ENCODE measurements at regions not wholly inside any gene's neighbourhood (a gene's known extent, or its start where the extent isn't known, plus 50 kb on each side); places are given as distances from the start of the nearest gene placed in this dataset.

DNA sequence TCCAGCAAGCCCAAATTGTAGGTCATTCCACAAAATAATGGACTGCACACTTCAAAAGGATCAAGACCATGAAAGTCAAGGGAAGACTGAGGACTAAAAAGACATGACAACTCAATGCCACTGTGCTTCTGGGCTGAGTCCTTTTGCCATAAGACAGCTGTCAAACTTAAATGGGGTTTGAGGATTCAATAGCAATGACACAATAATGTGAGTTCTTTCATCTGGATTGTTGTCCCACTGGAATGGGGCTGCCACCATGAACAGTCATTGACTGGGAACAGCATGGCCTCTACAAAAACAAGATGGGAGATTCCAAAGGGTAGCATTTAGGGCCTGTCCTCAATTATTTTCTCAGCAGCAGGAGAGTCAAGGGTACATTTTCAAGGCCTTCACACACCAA, 118.5 kb downstream of the EN1 start:
- ATAC-seq (no peak), DNase-seq (ENCODE audit: low spot score) (no peak)
- H3K36me3 Mint-ChIP-seq = peaks cover 16% of the 10 kb centered on the region
- ChIA-PET POLR2A (no interaction called here), CTCF (no interaction called here)
- no peak overlapping the region for H3K27ac Mint-ChIP-seq
- TF ChIP-seq, protein P1, sequence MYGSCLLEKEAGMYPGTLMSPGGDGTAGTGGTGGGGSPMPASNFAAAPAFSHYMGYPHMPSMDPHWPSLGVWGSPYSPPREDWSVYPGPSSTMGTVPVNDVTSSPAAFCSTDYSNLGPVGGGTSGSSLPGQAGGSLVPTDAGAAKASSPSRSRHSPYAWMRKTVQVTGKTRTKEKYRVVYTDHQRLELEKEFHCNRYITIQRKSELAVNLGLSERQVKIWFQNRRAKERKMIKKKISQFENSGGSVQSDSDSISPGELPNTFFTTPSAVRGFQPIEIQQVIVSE (CRISPR knock-in tag; IDR thresholded peaks at IDR 0.05; ENCODE audit: borderline replicate concordance) = no peak
- TF ChIP-seq GRHL2 (CRISPR knock-in tag; IDR thresholded peaks at IDR 0.05; ENCODE audit: insufficient replicate concordance, severe bottlenecking) = no peak
- TF ChIP-seq MYBL2 (CRISPR knock-in tag; IDR thresholded peaks at IDR 0.05) = no peak
- no peak for TF ChIP-seq MLX (CRISPR knock-in tag; IDR thresholded peaks at IDR 0.05)
- TF ChIP-seq ZBTB21 (CRISPR knock-in tag; IDR thresholded peaks at IDR 0.05; ENCODE audit: borderline replicate concordance) = no peak
- TF ChIP-seq SMAD4 (CRISPR knock-in tag; IDR thresholded peaks at IDR 0.05) = no peak
- H3K4me1 Mint-ChIP-seq = peaks cover 5% of the 10 kb centered on the region; the same call in 1 of the 2 replicates
- H3K27me3 Mint-ChIP-seq (ENCODE audit: low read depth) = peaks cover 4% of the 10 kb centered on the region; the same call in 1 of the 2 replicates
- H3K9me3 Mint-ChIP-seq = peaks cover 45% of the 10 kb centered on the region
- H3K4me3 Mint-ChIP-seq = no peak overlapping the region

GRCh38 chr2:118726821-118727220, 120.6 kb downstream of the EN1 start:
- Mint-ChIP-seq H3K36me3 (peaks cover 16% of the 10 kb centered on the region), H3K4me3 (no peak overlapping the region), H3K27ac (no peak overlapping the region), H3K27me3 (ENCODE audit: low read depth) (peaks cover 4% of the 10 kb centered on the region; the same call in 1 of the 2 replicates), H3K9me3 (peaks cover 40% of the 10 kb centered on the region), H3K4me1 (no peaks in the 10 kb centered on the region)
- POLR2A ChIA-PET = no interaction called here
- CTCF ChIA-PET = no interaction called here
- ATAC-seq = no peak
- no peak for TF ChIP-seq GABPB1 (CRISPR knock-in tag; IDR thresholded peaks at IDR 0.05)
- no peak for TF ChIP-seq PREB (CRISPR knock-in tag; IDR thresholded peaks at IDR 0.05; ENCODE audit: borderline replicate concordance)
- DNase-seq (ENCODE audit: low spot score) = no peak

DNA sequence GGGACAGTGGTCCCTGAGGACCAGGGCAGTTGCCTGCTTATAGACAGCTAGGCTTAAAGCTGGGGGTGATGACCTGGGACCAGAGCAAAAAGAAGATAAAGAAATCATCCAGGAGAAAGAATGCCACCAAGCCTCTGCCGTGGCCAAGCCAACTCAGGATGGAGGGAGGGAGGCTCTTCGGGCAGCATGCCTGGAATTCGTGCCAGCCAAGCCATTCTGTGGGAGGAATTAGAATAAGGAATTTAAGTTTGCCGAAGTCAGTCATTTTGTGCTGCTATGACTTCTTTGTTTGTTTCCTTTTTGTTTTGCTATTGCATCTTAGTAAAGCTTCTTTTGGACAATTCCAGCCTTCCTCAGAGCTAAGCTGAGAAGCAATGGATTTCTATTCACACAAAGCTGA, 124.1 kb downstream of the EN1 start:
- ChIA-PET POLR2A (no interaction called here), CTCF (interaction anchor here (0.9 kb wide), 1 partner anchor 10 kb away, joined by 3 read pairs; no protein-coding TSS in a partner anchor)
- DNase-seq (ENCODE audit: low spot score) (no peak), ATAC-seq (no peak)
- H3K27me3 Mint-ChIP-seq (ENCODE audit: low read depth) = peaks cover 2% of the 10 kb centered on the region; the same call in 1 of the 2 replicates
- H3K27ac Mint-ChIP-seq = no peak overlapping the region
- H3K4me3 Mint-ChIP-seq = no peak overlapping the region
- no peak for TF ChIP-seq NR3C1 (CRISPR knock-in tag; conservative IDR thresholded peaks at IDR 0.05; ENCODE audit: low read depth)
- TF ChIP-seq NFYB (CRISPR knock-in tag; conservative IDR thresholded peaks at IDR 0.05; ENCODE audit: low read depth) = no peak
- no peak for TF ChIP-seq NR1H2 (CRISPR knock-in tag; IDR thresholded peaks at IDR 0.05)
- TF ChIP-seq PREB (CRISPR knock-in tag; IDR thresholded peaks at IDR 0.05; ENCODE audit: borderline replicate concordance) = no peak
- TF ChIP-seq TCF7 (CRISPR knock-in tag; IDR thresholded peaks at IDR 0.05; ENCODE audit: low read depth) = no peak
- no peak for TF ChIP-seq ZNF532 (CRISPR knock-in tag; IDR thresholded peaks at IDR 0.05; ENCODE audit: borderline replicate concordance)
- H3K9me3 Mint-ChIP-seq = peaks cover 22% of the 10 kb centered on the region
- H3K4me1 Mint-ChIP-seq = peaks cover 9% of the 10 kb centered on the region
- H3K36me3 Mint-ChIP-seq = peaks cover 7% of the 10 kb centered on the region

Data from WTC11 (cell line).